ENCODE measurements at regions not wholly inside any gene's neighbourhood (a gene's known extent, or its start where the extent isn't known, plus 50 kb on each side); places are given as distances from the start of the nearest gene placed in this dataset.

DNA sequence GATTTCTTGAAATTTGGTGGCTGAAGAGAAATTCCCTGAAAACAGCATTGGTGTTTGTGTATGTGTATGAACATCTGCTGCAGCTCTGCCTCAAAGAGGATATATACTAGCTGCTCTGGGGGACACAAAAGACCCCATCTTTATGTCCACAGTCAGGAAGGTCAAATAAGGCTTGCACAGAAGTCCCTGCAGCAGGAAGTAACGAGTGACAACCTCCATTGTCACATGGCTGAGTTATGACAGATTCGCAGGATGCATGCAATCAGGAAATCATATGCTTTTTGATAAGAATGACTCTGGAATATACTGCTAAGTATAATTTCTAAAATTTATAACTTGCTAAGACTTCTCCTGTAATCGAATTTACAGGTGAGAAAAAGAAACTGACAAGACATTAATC lies 225.9 kb upstream of the CST7 start:
- Histone ChIP-seq H3K27me3 (peaks cover 16% of the 10 kb centered on the region), H3K27ac (no peak overlapping the region), H3K4me3 (no peak overlapping the region), H3K4me1 (no peaks in the 10 kb centered on the region), H3K9me3 (no peaks in the 10 kb centered on the region), H3K36me3 (no peaks in the 10 kb centered on the region)
- no peak for ATAC-seq
- no peak for TF ChIP-seq POLR2A (IDR thresholded peaks at IDR 0.05)
- TF ChIP-seq EP300 (IDR thresholded peaks at IDR 0.05): no peak
- no peak for TF ChIP-seq POLR2AphosphoS5 (IDR thresholded peaks at IDR 0.05)
- TF ChIP-seq, protein P1, sequence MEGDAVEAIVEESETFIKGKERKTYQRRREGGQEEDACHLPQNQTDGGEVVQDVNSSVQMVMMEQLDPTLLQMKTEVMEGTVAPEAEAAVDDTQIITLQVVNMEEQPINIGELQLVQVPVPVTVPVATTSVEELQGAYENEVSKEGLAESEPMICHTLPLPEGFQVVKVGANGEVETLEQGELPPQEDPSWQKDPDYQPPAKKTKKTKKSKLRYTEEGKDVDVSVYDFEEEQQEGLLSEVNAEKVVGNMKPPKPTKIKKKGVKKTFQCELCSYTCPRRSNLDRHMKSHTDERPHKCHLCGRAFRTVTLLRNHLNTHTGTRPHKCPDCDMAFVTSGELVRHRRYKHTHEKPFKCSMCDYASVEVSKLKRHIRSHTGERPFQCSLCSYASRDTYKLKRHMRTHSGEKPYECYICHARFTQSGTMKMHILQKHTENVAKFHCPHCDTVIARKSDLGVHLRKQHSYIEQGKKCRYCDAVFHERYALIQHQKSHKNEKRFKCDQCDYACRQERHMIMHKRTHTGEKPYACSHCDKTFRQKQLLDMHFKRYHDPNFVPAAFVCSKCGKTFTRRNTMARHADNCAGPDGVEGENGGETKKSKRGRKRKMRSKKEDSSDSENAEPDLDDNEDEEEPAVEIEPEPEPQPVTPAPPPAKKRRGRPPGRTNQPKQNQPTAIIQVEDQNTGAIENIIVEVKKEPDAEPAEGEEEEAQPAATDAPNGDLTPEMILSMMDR (IDR thresholded peaks at IDR 0.05): no peak
- 39 to 47% methylated on average over 3 of the region's 3 CpGs for WGBS, 2 donors (ENCODE audit: low coverage in 1 of 2)

DNA sequence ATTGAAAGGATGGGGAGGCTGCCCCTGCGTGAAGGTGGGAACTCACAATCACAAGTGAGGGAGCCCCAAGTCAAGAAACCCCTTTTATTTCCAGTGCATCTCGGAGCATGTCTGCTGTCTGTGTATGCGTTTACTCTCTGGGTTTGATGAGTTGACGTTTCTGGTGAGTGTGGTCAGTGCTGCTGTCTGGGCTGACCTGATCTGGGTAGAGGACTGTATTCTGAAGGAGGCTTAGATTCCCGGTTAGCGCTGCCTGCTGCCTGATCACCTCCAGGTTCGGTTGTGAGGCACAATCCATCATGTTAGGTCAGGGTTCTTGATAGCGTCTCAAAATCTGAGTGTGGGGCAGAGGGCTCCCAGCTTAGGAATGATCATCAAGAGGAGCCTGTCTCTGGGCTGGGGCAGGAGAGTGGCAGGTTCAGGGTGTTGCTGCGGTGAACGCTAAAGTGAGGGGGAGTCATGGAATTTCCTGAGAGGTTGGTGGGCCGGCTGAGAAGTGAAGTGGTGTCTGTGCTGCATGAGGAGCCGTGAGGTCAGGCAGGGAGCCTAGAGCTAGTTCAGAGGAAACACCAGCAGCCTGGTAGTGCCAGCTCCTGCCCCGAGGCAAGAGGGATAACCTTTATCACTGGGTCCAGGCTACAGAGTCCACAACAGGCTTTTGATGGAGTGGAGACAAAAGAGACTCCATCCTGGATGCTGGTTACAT lies 225.3 kb upstream of the CST7 start:
- no peak for ATAC-seq
- WGBS, 2 donors (ENCODE audit: low coverage in 1 of 2): 44 to 45% methylated on average over 5 to 6 of the region's 13 CpGs
- TF ChIP-seq EP300 (IDR thresholded peaks at IDR 0.05) (no peak), POLR2AphosphoS5 (IDR thresholded peaks at IDR 0.05) (no peak), POLR2A (IDR thresholded peaks at IDR 0.05) (no peak)
- TF ChIP-seq, protein P1 (IDR thresholded peaks at IDR 0.05): no peak
- Histone ChIP-seq H3K9me3 (no peaks in the 10 kb centered on the region), H3K27me3 (peaks cover 16% of the 10 kb centered on the region), H3K36me3 (no peaks in the 10 kb centered on the region), H3K4me3 (no peak overlapping the region), H3K27ac (no peak overlapping the region), H3K4me1 (no peaks in the 10 kb centered on the region)

DNA sequence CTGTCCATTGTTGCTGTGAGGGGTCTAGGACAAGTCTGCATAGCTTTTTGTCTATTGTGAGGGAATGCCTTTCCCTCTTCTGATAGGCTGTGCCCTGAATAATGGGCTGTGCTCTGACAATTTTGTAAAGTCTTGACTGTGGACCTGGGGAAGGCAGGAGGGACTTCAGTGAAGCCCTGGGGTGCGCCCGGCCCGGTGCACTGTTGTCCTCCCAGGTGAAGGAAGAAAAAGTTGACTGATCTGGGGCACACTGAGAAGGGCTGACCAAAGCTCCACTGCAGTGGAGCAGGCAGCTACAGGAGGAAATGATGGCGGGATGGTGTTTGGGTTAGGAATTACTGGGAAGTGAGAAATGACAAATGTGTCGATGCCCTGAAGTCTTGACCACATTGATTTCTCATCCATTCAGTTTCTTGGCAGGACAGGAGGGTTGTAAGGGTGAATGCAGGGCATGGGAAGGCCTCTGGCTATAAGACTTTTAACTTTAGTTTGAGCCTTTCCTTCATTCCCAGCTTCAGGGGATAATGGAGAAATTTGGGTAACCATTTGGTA lies 224.0 kb upstream of the CST7 start:
- Histone ChIP-seq H3K9me3 (no peaks in the 10 kb centered on the region), H3K36me3 (no peaks in the 10 kb centered on the region), H3K4me3 (no peak overlapping the region), H3K27ac (no peak overlapping the region), H3K4me1 (no peaks in the 10 kb centered on the region), H3K27me3 (peaks cover 16% of the 10 kb centered on the region)
- WGBS, 2 donors (ENCODE audit: low coverage in 1 of 2): 65 to 89% methylated on average over 2 to 5 of the region's 5 CpGs
- TF ChIP-seq POLR2AphosphoS5 (IDR thresholded peaks at IDR 0.05) (no peak), POLR2A (IDR thresholded peaks at IDR 0.05) (no peak), EP300 (IDR thresholded peaks at IDR 0.05) (no peak)
- TF ChIP-seq, protein P1 (IDR thresholded peaks at IDR 0.05): no peak
- no peak for ATAC-seq

DNA sequence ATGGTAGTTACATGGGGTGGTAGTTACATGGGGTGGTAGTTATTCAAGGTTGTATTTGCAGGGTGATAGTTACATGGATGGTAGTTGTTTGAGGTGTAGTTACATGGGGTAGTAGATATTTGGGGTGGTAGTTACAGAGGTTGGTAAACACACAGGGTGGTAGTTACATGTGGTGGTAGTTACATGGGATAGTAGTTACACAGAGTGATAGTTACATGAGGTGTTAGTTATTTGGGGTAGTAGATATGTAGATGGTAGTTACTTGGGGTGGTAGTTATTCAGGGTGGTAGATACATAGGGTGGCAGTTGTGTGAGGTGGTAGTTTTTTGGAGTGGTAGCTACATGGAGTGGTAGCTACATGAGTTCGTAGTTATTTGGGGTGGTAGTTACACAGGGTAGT lies 221.3 kb upstream of the CST7 start:
- WGBS, 2 donors (ENCODE audit: low coverage in 1 of 2): 93 to 100% methylated on average over 1 of the region's 1 CpG
- Histone ChIP-seq H3K36me3 (no peaks in the 10 kb centered on the region), H3K4me3 (no peak overlapping the region), H3K9me3 (no peaks in the 10 kb centered on the region), H3K27me3 (peaks cover 12% of the 10 kb centered on the region), H3K27ac (no peak overlapping the region), H3K4me1 (no peaks in the 10 kb centered on the region)
- no peak for ATAC-seq
- TF ChIP-seq POLR2A (IDR thresholded peaks at IDR 0.05) (no peak), EP300 (IDR thresholded peaks at IDR 0.05) (no peak), POLR2AphosphoS5 (IDR thresholded peaks at IDR 0.05) (no peak)
- TF ChIP-seq, protein P1 (IDR thresholded peaks at IDR 0.05): no peak

All from gastroesophageal sphincter (tissue), 4 donors.